PC-3 (cell line): ENCODE measurements at regions not wholly inside any gene's neighbourhood (a gene's known extent, or its start where the extent isn't known, plus 50 kb on each side); places are given as distances from the start of the nearest gene placed in this dataset.

ENCODE experiments used
- ATAC-seq: fragments of 200-7000 bp; cut with Tn5 transposase; 2 replicates; pipeline ENCODE4 v1.9.1; 2020; ENCODE audit warnings: mild to moderate bottlenecking, moderate library complexity
- BruUV-seq: library from RNA; stranded (reverse); fragments of 400-500 nt; replicated peaks from 2 replicates; lab custom pipeline; 2021; lab: Mats Ljungman, UMichigan
- CTCF ChIA-PET: fragments of 300-600 bp; sonication (Branson Sonifier 250); formaldehyde crosslinking; loops from one replicate; lab custom pipeline; 2022; ENCODE audit warnings: antibody characterized with exemption; lab: Charles Lee
- POLR2A ChIA-PET: fragments of 300-600 bp; sonication (Branson Sonifier 250); formaldehyde crosslinking; loops from one replicate; lab custom pipeline; 2022; ENCODE audit warnings: antibody characterized with exemption; ENCODE audit not compliant: unreplicated experiment; lab: Charles Lee
- DNase-seq: peaks from one replicate; pipeline ENCODE4 v3.0.0-alpha.2; 2015
- H2AFZ ChIP-seq: fragments of 300-600 bp; sonication (generic); 2 replicates; pipeline ENCODE4 v1.6.0; 2016; ENCODE audit warnings: antibody characterized with exemption, low read length
- H3F3A ChIP-seq: fragments of 300-600 bp; sonication (generic); one replicate; pipeline ENCODE4 v1.6.0; 2017; ENCODE audit warnings: antibody characterized with exemption, low read length, control low read depth, mild to moderate bottlenecking; ENCODE audit not compliant: unreplicated experiment
- H3K27ac ChIP-seq: fragments of 300-600 bp; sonication (generic); 2 replicates; pipeline ENCODE4 v1.5.1; 2016; ENCODE audit warnings: mild to moderate bottlenecking, low read length
- H3K27me3 ChIP-seq: fragments of 300-600 bp; sonication (generic); 2 replicates; pipeline ENCODE4 v1.6.1; 2016; ENCODE audit warnings: low read length, mixed read lengths
- H3K36me3 ChIP-seq: fragments of 300-600 bp; sonication (generic); 2 replicates; pipeline ENCODE4 v1.6.1; 2016; ENCODE audit warnings: low read depth, mixed run types, low read length, mixed read lengths
- H3K4me1 ChIP-seq: fragments of 300-600 bp; sonication (generic); 2 replicates; pipeline ENCODE4 v1.5.1; 2016; ENCODE audit warnings: low read length; ENCODE audit not compliant: insufficient read depth
- H3K4me2 ChIP-seq: fragments of 300-600 bp; sonication (generic); 2 replicates; pipeline ENCODE4 v1.6.0; 2016; ENCODE audit warnings: low read length
- H3K4me3 ChIP-seq: fragments of 300-600 bp; sonication (generic); 2 replicates; pipeline ENCODE4 v1.5.1; 2016; ENCODE audit warnings: mild to moderate bottlenecking, low read length, mixed read lengths
- H3K79me2 ChIP-seq: fragments of 300-600 bp; sonication (generic); 2 replicates; pipeline ENCODE4 v1.6.1; 2017; ENCODE audit warnings: low read length, mixed read lengths
- H3K9ac ChIP-seq: fragments of 300-600 bp; sonication (generic); 2 replicates; pipeline ENCODE4 v1.6.0; 2016; ENCODE audit warnings: mild to moderate bottlenecking, low read length
- H3K9me2 ChIP-seq: fragments of 300-600 bp; sonication (generic); replicated peaks from 2 replicates; pipeline ENCODE4 v1.6.1; 2016; ENCODE audit warnings: mixed run types, low read length, mixed read lengths
- H3K9me3 ChIP-seq: fragments of 300-600 bp; sonication (generic); 2 replicates; pipeline ENCODE4 v1.6.1; 2016; ENCODE audit warnings: low read length, mixed read lengths
- H4K20me1 ChIP-seq: fragments of 300-600 bp; sonication (generic); 2 replicates; pipeline ENCODE4 v1.6.1; 2016; ENCODE audit warnings: low read length, mixed read lengths
- EZH2 ChIP-seq: fragments of 300-600 bp; sonication (generic); IDR thresholded peaks from one replicate; pipeline ENCODE4 v1.6.1; 2017; ENCODE audit warnings: antibody characterized with exemption, mild to moderate bottlenecking, low read length; ENCODE audit not compliant: unreplicated experiment
- EZH2phosphoT487 ChIP-seq: fragments of 300-600 bp; sonication (generic); IDR thresholded peaks from 2 replicates; pipeline ENCODE4 v1.6.1; 2018; ENCODE audit warnings: mild to moderate bottlenecking, antibody characterized with exemption, low read length, borderline replicate concordance
- intact Hi-C: fragments of 100-400 bp; cut with micrococcal nuclease; formaldehyde crosslinking; loops from 2 replicates; pipeline ENCODE4 v1.9.0; 2023
- TF ChIP-seq, protein P1 (sequence below): fragments of 300-600 bp; sonication (generic); conservative IDR thresholded peaks from 2 replicates; pipeline ENCODE4 v1.5.1; 2017; ENCODE audit warnings: antibody characterized with exemption, low read depth, mild to moderate bottlenecking, low read length

- no TSS peak for BruUV-seq
- TF ChIP-seq EZH2phosphoT487 (no peak), EZH2 (no peak)
- TF ChIP-seq, protein P1, sequence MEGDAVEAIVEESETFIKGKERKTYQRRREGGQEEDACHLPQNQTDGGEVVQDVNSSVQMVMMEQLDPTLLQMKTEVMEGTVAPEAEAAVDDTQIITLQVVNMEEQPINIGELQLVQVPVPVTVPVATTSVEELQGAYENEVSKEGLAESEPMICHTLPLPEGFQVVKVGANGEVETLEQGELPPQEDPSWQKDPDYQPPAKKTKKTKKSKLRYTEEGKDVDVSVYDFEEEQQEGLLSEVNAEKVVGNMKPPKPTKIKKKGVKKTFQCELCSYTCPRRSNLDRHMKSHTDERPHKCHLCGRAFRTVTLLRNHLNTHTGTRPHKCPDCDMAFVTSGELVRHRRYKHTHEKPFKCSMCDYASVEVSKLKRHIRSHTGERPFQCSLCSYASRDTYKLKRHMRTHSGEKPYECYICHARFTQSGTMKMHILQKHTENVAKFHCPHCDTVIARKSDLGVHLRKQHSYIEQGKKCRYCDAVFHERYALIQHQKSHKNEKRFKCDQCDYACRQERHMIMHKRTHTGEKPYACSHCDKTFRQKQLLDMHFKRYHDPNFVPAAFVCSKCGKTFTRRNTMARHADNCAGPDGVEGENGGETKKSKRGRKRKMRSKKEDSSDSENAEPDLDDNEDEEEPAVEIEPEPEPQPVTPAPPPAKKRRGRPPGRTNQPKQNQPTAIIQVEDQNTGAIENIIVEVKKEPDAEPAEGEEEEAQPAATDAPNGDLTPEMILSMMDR: no peak
- H3K4me3 ChIP-seq: no peak overlapping the region
Observed at GRCh38 chr2:237192881-237193280, 107.2 kb downstream of the COPS8 start.

DNA sequence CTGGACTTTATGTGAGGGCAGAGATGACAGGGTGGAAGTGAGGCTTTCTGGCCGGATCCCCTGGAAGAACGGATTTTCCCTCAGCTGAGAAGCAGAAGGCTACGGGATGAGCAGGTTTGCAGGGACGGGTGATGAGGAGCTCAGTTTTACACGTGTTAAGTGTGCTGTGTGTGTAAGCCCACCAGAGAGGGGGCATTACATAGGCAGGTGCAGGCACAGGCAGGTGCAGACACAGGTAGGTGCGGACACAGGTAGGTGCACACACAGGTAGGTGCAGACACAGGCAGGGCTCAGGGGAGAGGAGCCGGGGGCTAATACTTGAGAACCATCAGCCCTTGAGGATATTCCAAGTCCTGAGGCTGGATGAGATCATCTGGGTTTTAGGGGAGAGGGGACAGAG, 107.7 kb downstream of the COPS8 start:
- no peak overlapping the region for H2AFZ ChIP-seq
- no peaks in the 10 kb centered on the region for H3K79me2 ChIP-seq
- BruUV-seq: no TSS peak
- H3K9me2 ChIP-seq: no peaks in the 10 kb centered on the region
- no peaks in the 10 kb centered on the region for H3K9me3 ChIP-seq
- no peak for DNase-seq
- intact Hi-C loops: no loop called here
- CTCF ChIA-PET: no interaction called here
- H3F3A ChIP-seq: no peaks in the 10 kb centered on the region
- no peaks in the 10 kb centered on the region for H3K36me3 ChIP-seq
- no peaks in the 10 kb centered on the region for H3K27me3 ChIP-seq
- TF ChIP-seq, protein P1: no peak
- TF ChIP-seq EZH2phosphoT487: no peak
- TF ChIP-seq EZH2: no peak
- ATAC-seq: no peak
- POLR2A ChIA-PET: no interaction called here
- H3K27ac ChIP-seq: no peak overlapping the region
- no peaks in the 10 kb centered on the region for H4K20me1 ChIP-seq
- peaks cover 24% of the 10 kb centered on the region for H3K4me1 ChIP-seq
- H3K4me2 ChIP-seq: no peak overlapping the region
- H3K9ac ChIP-seq: no peak overlapping the region
- H3K4me3 ChIP-seq: no peak overlapping the region

More at GRCh38 chr2:237192881-237193280, 107.2 kb downstream of the COPS8 start:
- Histone ChIP-seq H2AFZ (no peak overlapping the region), H3K4me2 (no peak overlapping the region), H3K4me1 (peaks cover 18% of the 10 kb centered on the region), H3K9ac (no peak overlapping the region), H3K79me2 (no peaks in the 10 kb centered on the region), H3K27ac (no peak overlapping the region), H4K20me1 (no peaks in the 10 kb centered on the region), H3K9me2 (no peaks in the 10 kb centered on the region), H3F3A (no peaks in the 10 kb centered on the region), H3K36me3 (no peaks in the 10 kb centered on the region), H3K27me3 (no peaks in the 10 kb centered on the region), H3K9me3 (no peaks in the 10 kb centered on the region)
- ATAC-seq: no peak
- intact Hi-C loops: no loop called here
- no peak for DNase-seq
- CTCF ChIA-PET: interaction anchor here (0.6 kb wide), 1 partner anchor 217 kb away, joined by 3 read pairs; no protein-coding TSS in a partner anchor
- POLR2A ChIA-PET: no interaction called here

- no peak for DNase-seq
- Histone ChIP-seq H3K9me3 (no peaks in the 10 kb centered on the region), H3K9ac (no peak overlapping the region), H3K4me2 (no peak overlapping the region), H3K4me1 (peaks cover 30% of the 10 kb centered on the region), H3K36me3 (no peaks in the 10 kb centered on the region), H3K79me2 (no peaks in the 10 kb centered on the region), H4K20me1 (no peaks in the 10 kb centered on the region), H3K27ac (no peak overlapping the region), H3K4me3 (no peak overlapping the region), H2AFZ (no peak overlapping the region), H3K9me2 (no peaks in the 10 kb centered on the region), H3F3A (no peaks in the 10 kb centered on the region), H3K27me3 (no peaks in the 10 kb centered on the region)
- no peak for TF ChIP-seq EZH2
- TF ChIP-seq EZH2phosphoT487: no peak
- TF ChIP-seq, protein P1: no peak
- no peak for ATAC-seq
- ChIA-PET CTCF (no interaction called here), POLR2A (no interaction called here)
- intact Hi-C loops: no loop called here
- no TSS peak for BruUV-seq
Observed at GRCh38 chr2:237194081-237194480, 108.4 kb downstream of the COPS8 start.
